HuH-7 (cell line): ENCODE measurements at regions not wholly inside any gene's neighbourhood (a gene's known extent, or its start where the extent isn't known, plus 50 kb on each side); places are given as distances from the start of the nearest gene placed in this dataset.

ENCODE experiments used
- DNase-seq: peaks from one replicate; pipeline ENCODE4 v3.0.0; 2011; ENCODE audit warnings: low spot score

- DNase-seq, result no peak
Measured at GRCh38 chr4:123573866-123574508, 177.4 kb downstream of the SPRY1 start.

- no peak for DNase-seq
Measured at GRCh38 chr4:123575291-123575690, 178.7 kb downstream of the SPRY1 start.

- DNase-seq, result no peak
Measured at GRCh38 chr4:123577225-123577906, 180.8 kb downstream of the SPRY1 start.

- DNase-seq, result no peak
Measured at GRCh38 chr4:123578276-123579029, 181.9 kb downstream of the SPRY1 start.

GRCh38 chr4:123579961-123580360 lies 183.4 kb downstream of the SPRY1 start:
- DNase-seq, result no peak

DNA sequence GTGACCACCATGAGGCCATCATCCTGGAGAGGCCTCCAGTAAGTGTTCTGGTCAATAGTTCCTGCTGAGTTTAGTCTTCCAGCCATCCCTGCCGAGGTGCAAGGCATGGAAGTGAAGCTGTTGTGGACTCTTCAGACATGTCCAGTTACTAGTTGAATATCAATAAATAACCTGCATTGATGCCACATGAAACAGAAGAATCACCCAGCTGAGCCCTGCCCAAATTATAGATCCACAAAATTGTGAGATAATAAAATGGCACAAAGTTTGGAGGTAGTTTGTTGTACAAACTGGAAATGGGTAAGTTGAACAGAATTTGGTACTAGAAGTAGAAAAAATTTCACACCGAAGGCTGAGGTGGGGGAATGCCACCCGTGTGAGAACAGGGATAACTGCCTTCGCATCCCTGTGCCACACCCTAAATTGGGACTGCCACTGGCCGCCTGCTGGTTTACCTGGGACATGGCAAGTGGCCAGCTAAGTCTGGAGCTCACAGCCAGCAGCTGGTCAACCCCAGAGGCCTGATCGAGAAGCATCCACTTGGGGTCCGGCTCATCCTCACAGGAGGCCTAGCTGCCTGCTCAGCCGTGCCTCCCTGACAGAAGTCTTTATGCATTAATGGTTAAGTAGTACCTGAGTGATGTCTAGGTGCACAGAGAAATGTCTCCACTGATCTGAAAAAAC lies 184.5 kb downstream of the SPRY1 start:
- DNase-seq, result no peak

DNA sequence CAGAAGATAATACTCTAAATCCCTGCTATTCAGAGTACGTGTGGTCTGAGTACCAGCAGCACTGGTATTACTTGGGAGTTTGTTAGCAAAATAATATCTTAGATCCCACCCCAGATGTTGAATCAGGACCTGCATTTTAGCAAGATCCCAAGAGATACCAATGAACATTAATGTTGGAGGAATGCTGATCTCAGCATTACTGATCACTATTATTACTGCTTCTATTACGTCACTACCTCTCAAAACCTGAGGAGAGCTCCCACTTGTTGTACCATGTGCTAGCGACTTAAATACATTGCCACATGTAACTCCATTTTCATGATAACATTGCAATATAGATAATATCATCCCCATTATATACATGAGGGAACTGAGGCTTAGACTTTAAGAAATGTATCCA lies 185.2 kb downstream of the SPRY1 start:
- DNase-seq, result no peak

DNA sequence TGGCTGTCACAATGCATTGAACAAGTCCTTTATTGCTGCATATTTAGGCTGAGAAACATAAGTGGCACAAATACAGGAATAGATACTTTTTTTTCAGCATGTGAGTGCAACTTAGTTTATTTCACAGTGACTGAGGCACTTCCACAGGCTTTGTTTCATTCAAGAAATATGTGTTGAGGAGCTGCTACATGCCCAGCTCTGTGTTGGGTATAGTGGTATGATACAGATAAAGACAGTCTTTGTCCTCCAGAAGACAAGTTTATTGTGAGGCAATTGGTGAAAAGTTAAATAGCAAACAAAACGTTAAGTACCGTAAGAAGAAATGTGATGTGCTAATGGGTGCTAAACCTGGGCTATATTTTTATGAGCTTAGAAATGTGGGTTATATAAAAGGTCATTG lies 186.4 kb downstream of the SPRY1 start:
- DNase-seq, result no peak

DNA sequence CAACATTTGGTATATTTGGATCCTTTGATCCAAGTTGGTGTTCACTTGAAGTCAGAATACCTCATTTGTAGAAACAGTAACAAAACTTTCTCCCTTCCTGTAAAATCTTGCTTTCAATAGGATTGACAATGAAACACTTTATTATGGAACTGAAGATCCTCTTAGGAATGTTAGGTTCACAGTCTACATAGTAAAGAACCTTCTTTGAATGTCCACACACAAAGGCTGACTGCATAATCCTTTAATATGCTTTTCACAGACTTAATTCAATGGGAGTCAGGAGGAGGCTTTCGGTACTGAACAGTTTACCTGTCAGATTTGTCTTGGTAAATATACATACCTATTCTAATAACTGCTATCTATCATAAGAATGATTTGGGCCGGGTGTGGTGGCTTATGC lies 188.5 kb downstream of the SPRY1 start:
- DNase-seq, result no peak

DNA sequence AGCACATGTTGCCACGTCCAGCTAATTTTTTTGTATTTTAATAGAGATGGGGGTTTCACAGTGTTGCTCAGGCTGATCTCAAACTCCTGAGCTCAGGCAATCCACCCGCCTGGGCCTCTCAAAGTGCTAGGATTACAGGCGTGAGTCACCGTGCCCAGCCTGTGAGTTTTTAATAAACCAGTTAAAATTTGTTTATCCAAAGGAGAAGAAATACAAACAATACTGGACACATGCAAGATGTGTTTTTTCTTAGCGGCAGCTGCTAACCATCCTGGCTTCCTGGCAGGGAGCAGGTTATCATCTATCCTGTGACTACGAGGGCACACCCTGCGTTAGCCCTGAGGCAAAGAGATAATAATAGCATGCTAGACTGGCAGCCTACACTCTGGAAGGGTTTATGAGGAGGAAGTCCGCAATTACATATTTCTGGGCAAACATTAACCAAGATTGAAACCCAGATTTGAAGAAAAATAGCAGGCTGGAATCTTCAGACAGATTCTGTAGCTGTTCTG lies 191.4 kb downstream of the SPRY1 start:
- DNase-seq, result peak; percentile 20

DNA sequence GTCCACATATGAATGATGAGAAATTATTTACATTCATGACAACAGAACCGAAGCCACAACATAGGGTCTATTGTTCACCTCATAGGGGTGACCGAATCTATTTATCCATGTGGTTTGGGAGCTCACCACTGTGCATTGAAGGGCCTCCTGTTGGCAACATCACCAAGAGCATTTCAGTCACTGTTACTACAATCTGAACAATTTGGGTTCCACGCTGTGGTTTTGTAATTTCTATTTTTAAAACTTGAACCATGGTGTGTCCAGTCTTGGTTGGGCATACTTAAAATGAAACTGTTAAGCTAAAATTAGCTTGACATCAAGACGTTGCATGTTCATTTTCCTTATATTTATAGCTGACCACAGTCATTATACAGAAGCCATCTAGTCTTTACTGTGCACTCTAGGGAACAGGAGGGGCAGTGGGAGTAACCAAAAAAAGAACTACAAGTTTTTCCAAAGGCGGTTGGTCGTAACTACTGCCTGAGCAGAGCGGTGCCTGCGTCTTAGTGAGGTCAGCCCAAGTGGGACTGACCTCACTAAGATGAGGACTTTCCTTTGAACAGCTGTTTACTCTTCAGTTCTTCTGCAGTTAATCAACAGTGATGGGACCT lies 192.1 kb downstream of the SPRY1 start:
- no peak for DNase-seq

- no peak for DNase-seq
Measured at GRCh38 chr4:123589301-123589700, 192.7 kb downstream of the SPRY1 start.

DNA sequence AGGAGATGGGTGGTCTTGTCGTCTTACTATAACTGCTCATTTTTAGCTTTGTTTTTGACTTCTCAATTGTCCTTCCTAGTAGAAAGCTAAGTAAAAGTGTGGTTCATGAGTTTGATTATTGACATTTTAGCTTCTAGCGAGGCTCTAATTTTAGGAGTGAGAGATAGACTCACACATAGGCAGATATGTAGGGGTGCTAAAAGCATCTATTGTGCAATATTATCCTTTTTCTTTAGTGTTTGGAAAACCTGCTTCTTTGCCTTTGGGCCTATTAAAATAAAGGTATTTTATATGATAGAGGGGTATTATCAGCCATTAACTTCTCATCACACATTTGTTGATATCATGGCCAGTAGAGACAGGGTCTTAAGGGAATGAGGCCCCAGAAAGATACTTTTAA lies 195.3 kb downstream of the SPRY1 start:
- DNase-seq, result no peak

DNA sequence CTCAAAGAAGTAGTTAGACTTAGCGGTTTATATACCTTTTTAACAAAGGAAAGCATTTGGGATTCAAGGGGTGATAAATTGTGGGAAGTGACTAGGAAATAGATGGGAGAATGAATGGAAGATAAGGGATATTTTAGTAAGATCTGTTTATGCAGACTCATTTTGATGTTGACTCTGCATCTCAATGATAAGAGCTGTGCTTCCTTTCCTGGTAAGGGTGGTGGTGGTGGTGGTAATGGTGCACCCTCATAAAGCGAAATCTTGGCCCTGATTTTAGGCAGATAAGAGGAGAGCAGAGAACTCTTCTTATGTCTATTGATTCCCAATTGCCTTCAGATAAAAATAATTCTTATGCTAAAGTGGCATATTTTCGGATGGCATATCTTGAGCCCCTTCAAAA lies 197.1 kb downstream of the SPRY1 start:
- DNase-seq, result no peak

DNA sequence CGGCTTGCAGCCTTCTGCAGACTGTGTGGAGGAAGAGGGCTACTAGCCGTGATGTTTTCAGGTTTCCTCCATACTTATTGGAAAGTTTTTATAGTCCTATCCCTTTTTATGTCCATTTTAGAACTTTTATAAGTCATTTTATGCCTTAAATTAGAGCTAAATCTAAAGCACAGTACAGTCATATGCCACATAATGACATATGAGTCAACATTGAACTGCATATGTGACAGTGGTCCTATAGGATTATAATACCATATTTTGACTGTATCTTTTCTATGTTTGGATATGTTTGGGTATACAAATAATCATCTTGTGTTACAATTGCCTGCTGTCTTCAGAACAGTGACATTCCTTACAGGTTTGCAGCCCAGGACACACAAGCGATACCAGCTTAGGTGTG lies 200.2 kb downstream of the SPRY1 start:
- DNase-seq, result no peak

DNA sequence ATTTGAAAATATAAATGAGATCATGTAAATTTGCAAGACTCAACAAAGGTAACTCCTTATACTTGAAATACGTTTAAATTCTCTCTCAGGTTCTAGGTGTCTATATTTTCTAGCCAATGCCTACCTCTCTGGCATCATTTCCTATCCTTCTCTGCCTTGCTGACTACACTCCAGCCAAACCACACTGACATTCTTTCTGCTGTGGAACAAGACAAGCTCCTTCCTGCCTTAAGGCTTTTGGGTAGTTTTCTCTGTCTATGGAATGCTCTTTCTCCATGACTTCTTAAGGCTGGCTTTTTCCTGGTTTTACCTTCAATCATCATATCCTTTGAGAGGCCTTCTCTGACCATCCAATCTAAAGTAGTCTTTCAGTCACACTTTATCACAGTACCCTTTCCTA lies 201.0 kb downstream of the SPRY1 start:
- DNase-seq, result no peak

DNA sequence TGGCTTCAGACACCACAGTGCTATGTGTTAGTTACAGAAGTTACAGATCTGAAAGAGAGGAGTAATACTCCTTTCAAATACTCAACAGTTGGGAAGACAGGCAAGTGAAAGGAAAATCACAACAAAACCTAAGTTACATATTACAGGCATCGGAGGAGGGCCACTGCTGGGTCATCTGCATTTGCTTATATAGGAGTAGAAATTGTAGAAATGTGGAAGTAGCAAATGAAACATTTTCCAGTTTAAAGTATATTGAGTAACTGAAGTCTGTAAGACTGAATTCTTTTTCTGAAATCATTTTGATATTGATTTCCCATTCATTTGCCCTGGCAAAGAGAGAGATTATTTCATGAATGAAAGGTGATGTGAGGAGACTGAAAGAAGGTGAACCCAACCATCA lies 201.7 kb downstream of the SPRY1 start:
- no peak for DNase-seq

GRCh38 chr4:123599061-123599919 lies 202.7 kb downstream of the SPRY1 start:
- DNase-seq, result peak; percentile 10

DNA sequence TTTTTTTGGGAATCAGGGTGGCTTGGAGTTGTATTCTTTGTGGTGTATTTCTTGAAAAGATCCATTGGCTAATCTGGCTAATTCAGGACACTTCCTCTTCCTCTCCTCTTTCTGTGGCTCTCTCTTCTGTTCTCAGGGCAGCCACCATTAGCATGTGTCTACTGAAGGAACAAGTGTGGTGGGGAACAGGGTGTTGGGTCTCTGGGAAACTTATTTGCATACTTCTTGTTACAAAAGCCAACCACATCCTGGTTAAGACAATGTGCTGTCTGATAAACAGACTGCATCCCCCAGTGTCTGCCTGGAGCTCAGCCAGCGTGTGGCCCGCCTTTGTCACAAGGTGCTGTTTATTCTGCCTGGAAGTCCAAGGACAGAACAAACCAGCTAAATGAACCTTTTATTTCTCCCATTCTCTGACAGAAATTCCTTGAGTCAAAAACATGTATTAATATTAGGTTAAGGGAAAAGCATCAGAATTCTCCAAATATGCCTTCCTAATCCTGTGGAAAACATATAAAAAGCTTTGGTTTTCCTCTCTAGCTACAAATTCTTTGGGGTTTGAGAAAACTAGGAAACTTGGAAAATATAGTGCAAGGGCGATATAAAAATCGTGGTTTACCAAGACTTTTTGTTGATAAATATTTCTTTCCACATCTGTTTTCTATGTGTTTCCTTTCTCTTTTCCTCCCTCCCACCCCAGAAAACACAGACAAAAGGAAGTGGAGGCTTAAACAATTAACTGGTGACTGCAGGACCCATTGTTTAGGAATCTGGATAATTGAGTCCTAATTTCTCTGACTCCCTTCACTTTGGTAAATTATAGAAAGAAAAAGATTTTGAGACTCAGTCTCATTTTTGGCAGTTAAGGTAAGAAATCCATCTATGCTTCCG lies 203.6 kb downstream of the SPRY1 start:
- DNase-seq, result no peak
